ENCODE measurements at regions not wholly inside any gene's neighbourhood (a gene's known extent, or its start where the extent isn't known, plus 50 kb on each side); places are given as distances from the start of the nearest gene placed in this dataset.

GRCh38 chr7:34364130-34364529 is 293.9 kb upstream of the NPSR1 start:
- Histone ChIP-seq H4K20me1 (ENCODE audit: insufficient read depth, low read length) (no peaks in the 10 kb centered on the region), H3K9me3 (ENCODE audit: low read depth, low read length) (no peaks in the 10 kb centered on the region), H3K4me2 (ENCODE audit: insufficient read depth, low read length) (no peak overlapping the region), H3K36me3 (ENCODE audit: insufficient read depth, low read length) (no peaks in the 10 kb centered on the region), H3K27me3 (ENCODE audit: insufficient read depth, low read length) (no peaks in the 10 kb centered on the region), H3K27ac (ENCODE audit: low read depth, low read length) (no peak overlapping the region), H2AFZ (ENCODE audit: low read length) (no peak overlapping the region), H3K4me1 (ENCODE audit: insufficient read depth, low read length) (no peaks in the 10 kb centered on the region), H3K79me2 (ENCODE audit: insufficient read depth, low read length) (no peaks in the 10 kb centered on the region), H3K4me3 (ENCODE audit: insufficient read depth, low read length) (no peak overlapping the region)
- DNase-seq (ENCODE audit: insufficient read length, low spot score, missing footprints) = no peak
- TF ChIP-seq CTCF (IDR thresholded peaks at IDR 0.05; ENCODE audit: extremely low read depth, low read depth, low read length) = no peak

GRCh38 chr7:34365011-34365410 is 293.0 kb upstream of the NPSR1 start:
- H3K9me3 ChIP-seq (ENCODE audit: low read depth, low read length) = no peaks in the 10 kb centered on the region
- H3K36me3 ChIP-seq (ENCODE audit: insufficient read depth, low read length) = no peaks in the 10 kb centered on the region
- no peak overlapping the region for H3K4me3 ChIP-seq (ENCODE audit: insufficient read depth, low read length)
- H3K27me3 ChIP-seq (ENCODE audit: insufficient read depth, low read length) = no peaks in the 10 kb centered on the region
- no peaks in the 10 kb centered on the region for H3K4me1 ChIP-seq (ENCODE audit: insufficient read depth, low read length)
- no peak overlapping the region for H2AFZ ChIP-seq (ENCODE audit: low read length)
- no peaks in the 10 kb centered on the region for H4K20me1 ChIP-seq (ENCODE audit: insufficient read depth, low read length)
- DNase-seq (ENCODE audit: insufficient read length, low spot score, missing footprints) = no peak
- TF ChIP-seq CTCF (IDR thresholded peaks at IDR 0.05; ENCODE audit: extremely low read depth, low read depth, low read length) = no peak
- no peaks in the 10 kb centered on the region for H3K79me2 ChIP-seq (ENCODE audit: insufficient read depth, low read length)
- no peak overlapping the region for H3K4me2 ChIP-seq (ENCODE audit: insufficient read depth, low read length)
- H3K27ac ChIP-seq (ENCODE audit: low read depth, low read length) = no peak overlapping the region

- Histone ChIP-seq H3K79me2 (ENCODE audit: insufficient read depth, low read length) (no peaks in the 10 kb centered on the region), H3K27ac (ENCODE audit: low read depth, low read length) (no peak overlapping the region), H2AFZ (ENCODE audit: low read length) (no peak overlapping the region), H3K4me1 (ENCODE audit: insufficient read depth, low read length) (no peaks in the 10 kb centered on the region), H3K27me3 (ENCODE audit: insufficient read depth, low read length) (no peaks in the 10 kb centered on the region), H3K36me3 (ENCODE audit: insufficient read depth, low read length) (no peaks in the 10 kb centered on the region), H3K4me2 (ENCODE audit: insufficient read depth, low read length) (no peak overlapping the region), H3K9me3 (ENCODE audit: low read depth, low read length) (no peaks in the 10 kb centered on the region), H3K4me3 (ENCODE audit: insufficient read depth, low read length) (no peak overlapping the region), H4K20me1 (ENCODE audit: insufficient read depth, low read length) (no peaks in the 10 kb centered on the region)
- DNase-seq (ENCODE audit: insufficient read length, low spot score, missing footprints) = no peak
- TF ChIP-seq CTCF (IDR thresholded peaks at IDR 0.05; ENCODE audit: extremely low read depth, low read depth, low read length) = no peak
Measured at GRCh38 chr7:34365611-34366010, 292.4 kb upstream of the NPSR1 start.

- no peaks in the 10 kb centered on the region for H3K9me3 ChIP-seq (ENCODE audit: low read depth, low read length)
Measured at GRCh38 chr7:34371922-34372321, 286.1 kb upstream of the NPSR1 start.

More at GRCh38 chr7:34371922-34372321, 286.1 kb upstream of the NPSR1 start:
- Histone ChIP-seq H4K20me1 (ENCODE audit: insufficient read depth, low read length) (no peaks in the 10 kb centered on the region), H3K27me3 (ENCODE audit: insufficient read depth, low read length) (no peaks in the 10 kb centered on the region), H3K4me1 (ENCODE audit: insufficient read depth, low read length) (no peaks in the 10 kb centered on the region), H3K4me3 (ENCODE audit: insufficient read depth, low read length) (no peak overlapping the region), H3K36me3 (ENCODE audit: insufficient read depth, low read length) (no peaks in the 10 kb centered on the region), H2AFZ (ENCODE audit: low read length) (no peak overlapping the region), H3K4me2 (ENCODE audit: insufficient read depth, low read length) (no peak overlapping the region), H3K79me2 (ENCODE audit: insufficient read depth, low read length) (no peaks in the 10 kb centered on the region), H3K27ac (ENCODE audit: low read depth, low read length) (no peak overlapping the region)
- no peak for TF ChIP-seq CTCF (IDR thresholded peaks at IDR 0.05; ENCODE audit: extremely low read depth, low read depth, low read length)
- no peak for DNase-seq (ENCODE audit: insufficient read length, low spot score, missing footprints)
